CD4-positive, CD25-positive, alpha-beta regulatory T cell (primary cell): ENCODE measurements at regions not wholly inside any gene's neighbourhood (a gene's known extent, or its start where the extent isn't known, plus 50 kb on each side); places are given as distances from the start of the nearest gene placed in this dataset.
"Not testable (repeated sequence)": the region's sequence is repeated elsewhere in the genome, so short reads cannot be mapped to it uniquely, and the experiment has no call there.

Source experiments
- ATAC-seq, 2 donors: fragments of 150-1000 bp; cut with Tn5 transposase; one replicate each; pipeline ENCODE4 v1.10.0; 2021; ENCODE audit warnings: low read depth in 2 of 2, moderate number of reproducible peaks in 2 of 2, moderate library complexity in 1 of 2
- DNase-seq, 3 donors: peaks; one replicate each; pipeline versions ENCODE4 v3.0.0 to v3.0.0-alpha.2; 2012 to 2022; ENCODE audit warnings: mixed read lengths in 1 of 3
- H3K27ac ChIP-seq: one replicate; pipeline ENCODE4 v1.7.0; 2013; ENCODE audit warnings: mild to moderate bottlenecking, low read length; ENCODE audit not compliant: insufficient read depth, poor library complexity, severe bottlenecking
- H3K27me3 ChIP-seq: one replicate; pipeline ENCODE4 v1.7.0; 2013; ENCODE audit warnings: low read length; ENCODE audit not compliant: control insufficient read depth, insufficient read depth
- H3K36me3 ChIP-seq: one replicate; pipeline ENCODE4 v1.7.0; 2013; ENCODE audit warnings: mild to moderate bottlenecking, low read length, moderate library complexity; ENCODE audit not compliant: control insufficient read depth, insufficient read depth
- H3K4me1 ChIP-seq: 2 replicates; pipeline ENCODE4 v1.7.0; 2013; ENCODE audit warnings: mild to moderate bottlenecking, low read length; ENCODE audit not compliant: insufficient read depth, control insufficient read depth, poor library complexity, severe bottlenecking
- H3K4me3 ChIP-seq: one replicate; pipeline ENCODE4 v1.7.0; 2013; ENCODE audit warnings: low read depth, mild to moderate bottlenecking, low read length, moderate library complexity
- H3K9me3 ChIP-seq, 2 experiments: 1 replicate in 1 of 2; 2 replicates in 1 of 2; pipeline ENCODE4 v1.7.0; 2013; ENCODE audit warnings: low read length in 2 of 2, mild to moderate bottlenecking in 1 of 2, moderate library complexity in 1 of 2; ENCODE audit not compliant: control insufficient read depth in 2 of 2
- H3K27ac Mint-ChIP-seq, 3 donors: one replicate each; pipeline ENCODE4 v1.8.0; 2020 to 2022; ENCODE audit warnings: mild to moderate bottlenecking in 3 of 3, mixed read lengths in 3 of 3, moderate library complexity in 2 of 3
- H3K27me3 Mint-ChIP-seq: one replicate; pipeline ENCODE4 v1.8.0; 2022; ENCODE audit warnings: mild to moderate bottlenecking, mixed read lengths
- H3K36me3 Mint-ChIP-seq: one replicate; pipeline ENCODE4 v1.8.0; 2020; ENCODE audit warnings: mixed read lengths
- H3K4me1 Mint-ChIP-seq, 4 donors: one replicate each; pipeline ENCODE4 v1.8.0; 2020 to 2022; ENCODE audit warnings: mixed read lengths in 4 of 4, mild to moderate bottlenecking in 1 of 4
- H3K4me3 Mint-ChIP-seq, 4 donors: one replicate each; pipeline ENCODE4 v1.8.0; 2020 to 2022; ENCODE audit warnings: mild to moderate bottlenecking in 4 of 4, mixed read lengths in 4 of 4, moderate library complexity in 3 of 4
- H3K9me3 Mint-ChIP-seq, 7 donors: one replicate each; pipeline ENCODE4 v1.8.0; 2020 to 2022; ENCODE audit warnings: mixed read lengths in 7 of 7, mild to moderate bottlenecking in 3 of 7, moderate library complexity in 2 of 7

DNA sequence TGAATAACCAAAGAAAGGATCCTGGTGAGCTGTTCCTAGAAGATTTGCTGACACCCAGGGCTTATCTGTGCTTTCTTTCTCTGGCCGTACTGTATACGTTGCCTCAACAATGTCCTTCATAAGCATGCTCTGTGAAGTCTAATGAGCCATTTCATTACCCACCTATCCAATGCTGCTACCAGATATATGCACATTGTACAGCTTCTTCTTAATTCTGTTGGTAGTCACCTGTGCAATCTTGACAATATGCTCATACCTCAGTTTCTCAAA, 731.8 kb upstream of the NCAM2 start:
- H3K4me3 Mint-ChIP-seq: no peak overlapping the region
- Histone ChIP-seq H3K36me3 (no peaks in the 10 kb centered on the region), H3K27ac (no peak overlapping the region), H3K27me3 (no peaks in the 10 kb centered on the region), H3K4me3 (no peak overlapping the region), H3K4me1 (no peaks in the 10 kb centered on the region), H3K9me3 (peaks cover 2 to 6% of the 10 kb centered on the region in 2 experiments)
- H3K36me3 Mint-ChIP-seq: no peaks in the 10 kb centered on the region
- H3K9me3 Mint-ChIP-seq: peaks cover 3 to 22% (median 5%) of the 10 kb centered on the region in 7 donors
- no peaks in the 10 kb centered on the region for H3K4me1 Mint-ChIP-seq
- DNase-seq (no peak), ATAC-seq (no peak)
- H3K27me3 Mint-ChIP-seq: no peaks in the 10 kb centered on the region
- no peak overlapping the region for H3K27ac Mint-ChIP-seq

DNA sequence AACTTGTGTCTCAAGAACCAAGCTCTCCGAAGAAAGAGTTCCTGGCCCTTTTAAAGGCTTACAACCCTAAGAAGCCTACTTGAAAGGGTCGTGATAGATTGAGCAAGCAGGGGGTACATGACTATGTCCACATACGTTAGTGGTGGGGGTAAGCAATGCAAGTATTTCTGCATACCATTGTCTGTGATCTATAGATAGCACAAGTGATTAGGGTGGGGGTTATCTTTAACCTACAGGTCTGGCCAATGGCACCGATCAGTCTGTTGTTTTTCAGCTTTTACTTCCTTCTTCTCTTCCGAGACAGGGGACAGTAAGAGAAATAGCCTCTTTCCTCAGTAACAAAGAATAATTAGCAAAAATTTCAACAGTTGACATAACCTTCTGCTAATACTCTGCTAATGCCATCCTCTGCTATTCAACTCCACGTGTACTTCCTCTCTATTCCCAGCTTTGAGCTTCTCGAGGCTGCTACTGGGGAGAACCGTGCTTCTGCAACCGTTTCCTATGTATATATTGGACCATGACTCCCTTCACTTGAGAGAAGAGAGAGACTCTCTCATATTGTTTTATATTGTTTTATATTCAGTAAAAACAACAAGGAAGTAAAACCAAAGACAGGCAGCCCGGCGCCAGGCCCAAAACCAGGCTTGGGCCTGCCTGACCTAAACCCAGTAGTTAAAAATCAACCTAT, 727.7 kb upstream of the NCAM2 start:
- no peak overlapping the region for H3K27ac ChIP-seq
- Mint-ChIP-seq H3K4me1 (no peaks in the 10 kb centered on the region), H3K36me3 (no peaks in the 10 kb centered on the region), H3K27ac (no peak overlapping the region), H3K4me3 (no peak overlapping the region), H3K27me3 (no peaks in the 10 kb centered on the region), H3K9me3 (peaks cover 0 to 29% (median 13%) of the 10 kb centered on the region in 7 donors)
- H3K36me3 ChIP-seq: no peaks in the 10 kb centered on the region
- peaks cover 0 to 6% of the 10 kb centered on the region in 2 experiments for H3K9me3 ChIP-seq
- DNase-seq: no peak
- H3K27me3 ChIP-seq: no peaks in the 10 kb centered on the region
- no peaks in the 10 kb centered on the region for H3K4me1 ChIP-seq
- ATAC-seq: no peak
- no peak overlapping the region for H3K4me3 ChIP-seq

DNA sequence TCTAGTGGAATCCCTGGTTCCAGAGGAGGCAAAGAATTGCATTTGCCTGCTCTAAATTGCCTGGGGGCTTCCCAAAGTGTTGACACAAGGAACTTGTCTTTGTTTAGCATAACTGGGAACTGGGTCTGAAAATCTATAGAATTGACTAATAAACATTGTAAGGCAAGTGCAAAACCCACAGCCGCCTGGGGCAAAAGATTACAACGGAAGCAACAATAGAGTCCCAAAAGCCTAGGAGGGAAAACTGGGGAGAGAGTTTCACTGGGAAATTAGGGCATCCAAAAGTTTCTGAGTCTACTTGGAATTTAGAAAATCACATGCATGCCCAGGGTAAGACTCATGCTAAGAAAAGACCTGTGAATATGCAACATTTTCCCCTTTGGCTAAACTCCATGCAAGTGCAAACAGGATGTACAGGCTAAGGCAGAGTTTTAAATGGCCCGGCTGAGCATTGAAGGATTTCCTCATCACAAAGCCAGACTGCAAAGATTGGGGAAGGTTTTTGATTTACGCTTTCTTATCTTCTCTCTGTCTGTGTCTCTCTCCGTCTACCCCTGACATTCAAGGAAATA, 725.3 kb upstream of the NCAM2 start:
- no peak for ATAC-seq
- DNase-seq: no peak
- Mint-ChIP-seq H3K4me1 (no peaks in the 10 kb centered on the region), H3K9me3 (peaks cover 0 to 28% (median 12%) of the 10 kb centered on the region in 7 donors), H3K27me3 (no peaks in the 10 kb centered on the region), H3K4me3 (no peak overlapping the region), H3K27ac (no peak overlapping the region), H3K36me3 (no peaks in the 10 kb centered on the region)
- H3K4me3 ChIP-seq: no peak overlapping the region
- H3K27ac ChIP-seq: no peak overlapping the region
- H3K9me3 ChIP-seq: peaks cover 0 to 6% of the 10 kb centered on the region in 2 experiments
- H3K27me3 ChIP-seq: no peaks in the 10 kb centered on the region
- H3K36me3 ChIP-seq: no peaks in the 10 kb centered on the region
- no peaks in the 10 kb centered on the region for H3K4me1 ChIP-seq

DNA sequence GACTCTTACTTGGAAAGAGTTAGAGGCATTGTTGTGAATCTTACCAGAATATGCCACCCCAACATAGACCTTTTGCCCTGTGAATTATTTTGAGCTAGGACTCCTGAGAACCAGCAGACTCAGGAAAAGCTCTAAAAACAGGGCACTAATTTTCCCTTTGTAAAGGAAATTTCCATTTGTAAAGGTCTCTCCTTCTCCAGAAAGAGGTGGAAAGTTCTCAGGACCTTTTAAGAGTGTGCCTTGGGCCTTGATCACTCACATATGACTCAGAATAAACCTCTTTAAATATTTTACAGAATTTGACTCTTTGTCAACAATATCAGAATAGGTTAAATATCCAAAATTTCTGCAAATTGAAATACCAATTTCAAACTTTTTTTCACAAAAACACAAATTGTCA, 721.8 kb upstream of the NCAM2 start:
- DNase-seq: no peak
- H3K9me3 ChIP-seq: peaks cover 3 to 6% of the 10 kb centered on the region in 2 experiments
- no peak overlapping the region for H3K4me3 Mint-ChIP-seq
- H3K27me3 Mint-ChIP-seq: no peaks in the 10 kb centered on the region
- no peak overlapping the region for H3K27ac Mint-ChIP-seq
- H3K4me1 ChIP-seq: no peaks in the 10 kb centered on the region
- no peak overlapping the region for H3K27ac ChIP-seq
- ATAC-seq: no peak
- H3K4me3 ChIP-seq: no peak overlapping the region
- no peaks in the 10 kb centered on the region for H3K36me3 ChIP-seq
- H3K27me3 ChIP-seq: no peaks in the 10 kb centered on the region
- H3K36me3 Mint-ChIP-seq: no peaks in the 10 kb centered on the region
- H3K4me1 Mint-ChIP-seq: no peaks in the 10 kb centered on the region
- H3K9me3 Mint-ChIP-seq: peaks cover 0 to 26% (median 10%) of the 10 kb centered on the region in 7 donors

DNA sequence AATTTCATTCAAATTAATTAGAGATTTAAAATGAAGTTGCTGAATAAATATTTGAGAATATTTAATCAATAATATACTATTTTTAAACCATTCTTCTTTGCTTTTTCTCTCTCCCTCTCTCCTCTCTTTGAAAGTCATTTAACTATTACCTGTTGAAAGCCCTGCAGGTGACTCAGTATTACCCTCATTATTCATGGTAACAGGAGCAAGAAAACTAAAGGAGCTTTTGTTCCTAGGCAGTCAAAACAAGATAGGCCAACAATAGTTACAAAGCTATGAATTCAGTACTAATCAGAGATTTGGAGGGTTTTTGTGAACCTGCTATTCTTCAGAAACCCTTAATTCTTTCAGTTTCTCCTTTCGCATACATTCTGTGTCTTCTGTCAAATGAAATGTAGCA, 721.3 kb upstream of the NCAM2 start:
- ATAC-seq (no peak), DNase-seq (no peak)
- H3K4me3 Mint-ChIP-seq: no peak overlapping the region
- H3K27me3 Mint-ChIP-seq: no peaks in the 10 kb centered on the region
- H3K9me3 ChIP-seq: peaks cover 3 to 6% of the 10 kb centered on the region in 2 experiments
- no peaks in the 10 kb centered on the region for H3K36me3 Mint-ChIP-seq
- no peaks in the 10 kb centered on the region for H3K27me3 ChIP-seq
- no peaks in the 10 kb centered on the region for H3K4me1 Mint-ChIP-seq
- no peak overlapping the region for H3K4me3 ChIP-seq
- H3K27ac Mint-ChIP-seq: no peak overlapping the region
- no peaks in the 10 kb centered on the region for H3K36me3 ChIP-seq
- no peaks in the 10 kb centered on the region for H3K4me1 ChIP-seq
- no peak overlapping the region for H3K27ac ChIP-seq
- H3K9me3 Mint-ChIP-seq: peaks cover 0 to 23% (median 9%) of the 10 kb centered on the region in 7 donors

DNA sequence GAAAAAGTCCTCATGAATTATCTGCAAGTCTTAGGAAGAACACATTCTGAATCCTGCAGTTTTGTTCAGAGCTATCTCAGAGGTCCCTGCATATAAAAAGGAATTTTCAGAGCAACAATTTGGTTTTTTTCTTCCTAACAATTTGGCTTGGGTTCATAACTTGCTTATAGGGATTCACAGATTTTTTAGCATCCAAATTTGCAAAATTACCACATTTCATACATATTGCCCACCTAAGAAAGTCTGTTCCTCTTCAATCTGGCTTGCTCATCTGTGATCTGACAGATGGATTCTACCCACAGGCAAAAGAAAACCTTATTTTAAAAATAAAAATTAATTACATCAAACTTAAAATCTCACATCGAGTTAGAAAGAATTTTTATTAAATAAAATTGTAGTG, 714.4 kb upstream of the NCAM2 start:
- Mint-ChIP-seq H3K27ac (no peak overlapping the region), H3K4me3 (no peak overlapping the region), H3K4me1 (no peaks in the 10 kb centered on the region), H3K36me3 (no peaks in the 10 kb centered on the region), H3K27me3 (no peaks in the 10 kb centered on the region), H3K9me3 (peaks cover 0 to 16% (median 4%) of the 10 kb centered on the region in 7 donors)
- Histone ChIP-seq H3K36me3 (no peaks in the 10 kb centered on the region), H3K27me3 (no peaks in the 10 kb centered on the region), H3K9me3 (peaks cover 0 to 8% of the 10 kb centered on the region in 2 experiments), H3K4me1 (no peaks in the 10 kb centered on the region), H3K4me3 (no peak overlapping the region), H3K27ac (no peak overlapping the region)
- no peak for ATAC-seq
- DNase-seq: no peak

DNA sequence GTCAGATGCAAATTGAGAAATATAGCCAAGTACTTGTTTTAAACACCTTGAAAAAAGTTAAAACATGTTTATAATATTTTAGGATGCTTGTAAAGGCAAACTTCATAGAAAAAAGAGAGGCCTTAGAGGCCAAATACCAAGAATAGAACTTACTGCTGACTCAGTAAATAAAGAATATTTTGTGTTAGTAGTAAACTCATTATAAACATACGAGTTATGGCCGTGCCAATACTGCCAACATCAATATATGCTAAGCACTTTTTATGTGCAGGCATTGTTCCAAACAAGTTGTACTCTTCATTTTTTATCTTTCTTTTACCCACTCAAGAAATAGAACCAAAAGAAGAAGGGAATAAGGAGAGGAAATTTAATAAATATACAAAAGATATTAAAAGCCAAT, 705.9 kb upstream of the NCAM2 start:
- H3K9me3 Mint-ChIP-seq: peaks cover 0 to 16% (median 7%) of the 10 kb centered on the region in 7 donors
- H3K27ac Mint-ChIP-seq: no peak overlapping the region
- no peak for ATAC-seq
- H3K4me3 Mint-ChIP-seq: no peak overlapping the region
- H3K27me3 Mint-ChIP-seq: no peaks in the 10 kb centered on the region
- H3K4me1 Mint-ChIP-seq: no peaks in the 10 kb centered on the region
- Histone ChIP-seq H3K4me3 (no peak overlapping the region), H3K36me3 (no peaks in the 10 kb centered on the region), H3K27ac (no peak overlapping the region), H3K9me3 (peaks cover 0 to 4% of the 10 kb centered on the region in 2 experiments), H3K4me1 (no peaks in the 10 kb centered on the region), H3K27me3 (no peaks in the 10 kb centered on the region)
- no peak for DNase-seq
- no peaks in the 10 kb centered on the region for H3K36me3 Mint-ChIP-seq

DNA sequence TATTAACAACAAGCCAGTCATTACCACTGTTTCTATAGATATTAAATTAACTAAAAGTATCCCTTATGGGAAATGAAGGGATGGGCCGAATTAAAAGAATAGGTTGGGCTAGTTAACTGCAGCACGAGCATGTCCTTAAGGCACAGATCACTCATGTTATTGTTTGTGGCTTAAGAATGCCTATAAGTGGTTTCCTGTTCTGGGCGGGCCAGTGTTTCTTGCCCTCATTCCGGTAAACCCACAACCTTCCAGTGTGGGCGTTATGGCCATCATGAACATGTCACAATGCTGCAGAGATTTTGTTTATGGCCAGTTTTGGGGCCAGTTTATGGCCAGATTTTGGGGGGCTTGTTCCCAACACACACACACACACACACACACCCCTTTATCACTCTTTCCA, 705.4 kb upstream of the NCAM2 start:
- H3K9me3 ChIP-seq, DNase-seq, H3K27me3 Mint-ChIP-seq, H3K4me1 Mint-ChIP-seq, ATAC-seq, H3K27me3 ChIP-seq, H3K4me1 ChIP-seq, H3K36me3 ChIP-seq, H3K4me3 Mint-ChIP-seq, H3K27ac Mint-ChIP-seq, H3K36me3 Mint-ChIP-seq, H3K4me3 ChIP-seq, H3K27ac ChIP-seq: not testable (repeated sequence)
- peaks cover 0 to 16% (median 11%) of the 10 kb centered on the region in 7 donors for H3K9me3 Mint-ChIP-seq
